Kidney tubule cell (primary cell): ENCODE measurements at regions not wholly inside any gene's neighbourhood (a gene's known extent, or its start where the extent isn't known, plus 50 kb on each side); places are given as distances from the start of the nearest gene placed in this dataset.
"Not testable (repeated sequence)": the region's sequence is repeated elsewhere in the genome, so short reads cannot be mapped to it uniquely, and the experiment has no call there.

Source experiments
- DNase-seq: peaks from one replicate; pipeline ENCODE4 v3.0.0-alpha.2; 2018; ENCODE audit warnings: low spot score

GRCh38 chr4:12580787-12581186, 903.4 kb downstream of the RAB28 start:
- no peak for DNase-seq

DNA sequence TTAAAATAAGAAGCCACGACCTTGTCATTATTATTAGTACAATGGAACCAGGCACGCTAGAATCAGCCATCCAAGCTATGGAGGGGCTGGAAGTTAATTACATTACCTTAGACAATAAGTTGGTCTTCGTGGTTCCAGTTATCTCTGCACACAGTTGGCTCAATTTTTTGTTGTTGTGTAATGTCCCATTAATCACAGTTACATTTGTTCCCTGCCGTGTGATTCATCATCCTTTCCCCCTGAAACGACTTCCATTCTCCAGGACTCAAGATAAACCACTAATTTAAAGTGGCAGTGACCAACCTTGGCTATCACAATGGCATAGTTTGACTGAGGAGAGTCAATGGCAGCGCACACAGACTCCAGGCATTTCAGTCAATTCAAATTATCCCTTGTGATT, 905.0 kb downstream of the RAB28 start:
- DNase-seq, result no peak

DNA sequence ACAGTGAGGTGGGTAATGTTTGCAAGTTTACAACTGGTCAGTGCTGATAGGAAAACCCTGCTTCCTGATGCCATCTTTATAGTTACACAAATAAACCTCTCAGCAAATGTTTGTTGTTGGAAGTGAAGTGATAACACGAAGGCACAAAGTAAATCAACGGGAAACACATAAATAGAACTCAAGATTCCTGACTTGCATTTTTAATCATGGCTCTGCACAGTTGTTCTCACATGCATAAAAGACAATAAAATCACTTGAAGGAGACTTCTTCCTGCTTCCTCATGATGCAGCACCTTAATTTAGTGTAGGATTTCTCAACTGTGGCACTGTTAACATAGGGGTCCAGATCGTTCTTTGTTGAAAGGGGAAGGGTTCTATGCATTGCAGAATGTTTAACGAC, 907.7 kb downstream of the RAB28 start:
- DNase-seq, result no peak

DNA sequence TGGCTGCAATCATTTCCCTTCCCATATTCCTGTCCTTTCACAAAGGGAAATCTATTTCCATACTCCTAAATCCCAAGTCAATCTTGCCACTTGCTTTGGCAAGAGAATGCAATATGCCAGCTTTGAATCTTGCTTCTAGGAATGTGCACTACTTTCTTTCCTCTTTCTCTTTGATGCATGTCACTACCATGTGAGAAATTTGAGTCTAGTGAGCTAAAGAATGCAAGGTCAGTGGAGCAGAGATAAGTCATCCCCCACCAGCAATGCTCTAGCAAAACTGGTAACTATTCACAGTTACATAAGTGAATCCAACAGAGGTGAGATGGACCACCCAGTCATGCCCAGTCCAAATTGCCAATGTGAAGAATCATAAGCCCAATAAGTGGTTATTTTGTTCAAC, 910.4 kb downstream of the RAB28 start:
- DNase-seq, result peak; percentile 11

DNA sequence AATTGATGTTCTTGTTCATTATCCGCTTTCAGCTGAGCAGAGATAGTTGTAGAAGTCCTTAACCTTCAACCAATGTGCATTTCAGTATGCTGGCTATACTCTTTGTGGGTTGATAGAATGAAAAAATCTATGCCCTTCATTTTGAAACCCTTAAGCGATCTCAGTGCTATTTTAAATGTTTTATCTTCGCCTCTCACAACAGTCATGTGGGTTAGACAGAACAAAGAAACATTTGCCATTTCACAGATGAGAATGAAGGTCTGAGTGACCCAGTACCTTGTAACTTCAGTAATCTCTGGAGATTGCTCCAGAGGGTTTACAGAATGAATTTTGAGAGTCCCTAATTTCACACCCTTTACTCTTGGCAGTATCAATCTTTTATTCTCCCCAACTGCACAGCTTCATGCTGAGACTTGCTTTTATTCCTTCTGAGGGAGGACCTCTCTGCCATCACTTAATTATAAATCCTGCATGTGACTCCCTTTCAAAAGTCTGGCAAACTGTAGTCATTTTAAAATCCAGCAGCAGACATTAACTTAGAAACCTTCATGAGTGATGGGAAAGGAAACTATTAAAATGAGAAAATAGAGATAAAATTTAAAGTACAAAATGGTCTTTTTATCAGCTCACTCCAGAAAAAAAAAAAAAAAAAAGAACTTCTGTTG, 921.5 kb downstream of the RAB28 start:
- DNase-seq, result no peak

- DNase-seq, result no peak
These were observed 922.1 kb downstream of the RAB28 start for GRCh38 chr4:12562021-12562420.

GRCh38 chr4:12555011-12555410, 929.1 kb downstream of the RAB28 start:
- no peak for DNase-seq

DNA sequence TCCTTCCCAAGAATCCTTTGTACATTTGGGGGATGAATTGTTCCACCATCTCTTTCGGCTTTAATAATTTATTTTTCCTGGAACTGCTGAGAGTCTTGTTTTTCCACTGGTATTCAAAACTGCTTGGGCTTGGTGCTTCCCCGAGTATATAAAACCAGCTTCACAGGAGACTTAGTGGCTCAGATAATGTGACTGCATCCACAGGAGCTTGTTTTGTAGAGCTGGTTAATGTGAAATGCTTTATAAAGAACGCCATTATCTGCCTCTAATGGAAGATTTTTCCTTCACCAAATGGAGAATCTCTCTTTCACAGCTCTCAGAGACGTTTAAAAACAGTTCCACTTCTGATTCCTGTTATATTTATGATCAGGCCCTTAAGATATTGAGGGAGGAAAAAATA, 935.5 kb downstream of the RAB28 start:
- DNase-seq, result no peak

GRCh38 chr4:12545812-12546211, 938.3 kb downstream of the RAB28 start:
- no peak for DNase-seq

GRCh38 chr4:12538162-12538561, 946.0 kb downstream of the RAB28 start:
- no peak for DNase-seq

DNA sequence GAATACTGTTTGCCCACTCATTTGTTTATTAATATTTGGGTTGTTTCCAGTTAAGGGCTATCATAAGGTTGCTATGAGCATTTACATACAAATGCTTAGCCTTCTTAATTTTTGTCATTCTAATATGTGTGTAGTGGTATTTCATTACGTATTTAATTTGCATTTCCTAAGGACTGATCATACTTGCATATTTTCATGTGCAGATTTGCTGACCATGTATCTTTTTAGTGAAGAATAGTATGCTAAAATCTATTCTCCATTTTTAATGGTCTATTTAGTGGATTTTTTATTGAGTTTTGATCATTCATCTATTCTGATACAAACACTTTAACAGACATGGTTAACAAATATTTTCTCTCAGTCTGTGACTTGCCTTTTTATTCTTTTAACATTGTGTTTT, 949.5 kb downstream of the RAB28 start:
- no peak for DNase-seq

- DNase-seq, result no peak
These were observed 964.7 kb downstream of the RAB28 start for GRCh38 chr4:12519426-12519825.

- no peak for DNase-seq
These were observed 976.2 kb downstream of the RAB28 start for GRCh38 chr4:12507868-12508481.

- no peak for DNase-seq
These were observed 983.7 kb downstream of the RAB28 start for GRCh38 chr4:12500409-12500808.

DNA sequence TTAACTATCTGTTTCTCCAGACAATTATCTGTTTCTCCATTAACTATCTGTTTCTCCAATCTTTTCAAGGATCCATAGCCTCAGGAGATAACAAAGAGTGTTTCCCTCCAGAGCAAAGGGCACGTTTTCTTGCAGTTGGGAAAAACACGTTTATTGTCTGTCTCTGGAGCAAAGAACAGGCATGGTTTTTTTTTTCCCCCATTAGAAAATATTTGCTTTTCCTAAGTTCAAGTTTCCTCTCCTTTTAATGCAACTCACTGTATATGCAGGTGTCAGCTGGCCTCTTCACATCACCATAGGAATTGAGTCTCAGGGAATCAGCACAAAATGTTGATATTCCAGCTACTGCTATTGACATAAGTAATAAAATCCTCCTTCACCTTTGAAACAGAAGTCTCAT, 984.4 kb downstream of the RAB28 start:
- no peak for DNase-seq

GRCh38 chr4:12495211-12495610, 988.9 kb downstream of the RAB28 start:
- DNase-seq, result no peak

GRCh38 chr4:12492730-12493393, 991.3 kb downstream of the RAB28 start:
- DNase-seq, result no peak

GRCh38 chr4:12488672-12489071, 995.5 kb downstream of the RAB28 start:
- no peak for DNase-seq

DNA sequence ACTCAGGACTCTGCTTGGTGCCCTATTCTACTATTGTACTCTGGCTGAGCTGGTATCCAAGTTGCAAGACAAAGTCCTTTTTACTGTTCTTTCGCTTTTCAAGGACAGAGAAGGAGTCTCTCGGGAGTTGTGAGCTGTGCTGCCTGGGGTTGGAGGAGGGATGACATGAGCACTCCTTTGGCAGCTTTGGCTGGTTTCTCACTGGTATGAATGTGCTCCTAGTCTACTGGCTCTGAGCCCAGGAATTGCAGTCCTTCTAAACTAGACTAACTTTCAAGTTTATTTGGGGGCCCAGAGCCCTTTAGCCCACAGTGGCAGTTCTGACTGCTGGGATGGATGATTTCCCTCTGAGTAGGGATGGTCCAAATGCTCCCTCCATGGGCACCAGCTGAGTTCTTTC, 997.1 kb downstream of the RAB28 start:
- DNase-seq, result no peak

DNA sequence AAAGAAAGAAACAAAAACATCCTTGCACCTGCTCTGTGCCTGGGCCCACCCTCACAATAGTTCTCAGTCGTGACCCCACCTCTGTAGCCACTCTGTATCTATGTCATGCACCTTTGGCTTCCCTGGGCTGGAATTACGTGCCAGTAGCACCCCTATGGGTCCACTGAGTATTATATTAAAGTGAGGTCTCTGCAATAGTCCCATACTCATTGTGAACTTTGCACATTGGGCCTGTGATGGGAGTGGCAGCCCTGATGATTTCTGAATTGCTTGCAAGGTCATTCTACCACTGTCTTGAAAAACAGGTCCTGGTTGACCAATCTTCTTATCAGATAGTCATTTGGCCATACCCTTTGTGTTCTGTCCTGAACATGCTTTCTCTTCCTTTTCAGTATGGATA, 1012.1 kb downstream of the RAB28 start:
- DNase-seq, result no peak

DNA sequence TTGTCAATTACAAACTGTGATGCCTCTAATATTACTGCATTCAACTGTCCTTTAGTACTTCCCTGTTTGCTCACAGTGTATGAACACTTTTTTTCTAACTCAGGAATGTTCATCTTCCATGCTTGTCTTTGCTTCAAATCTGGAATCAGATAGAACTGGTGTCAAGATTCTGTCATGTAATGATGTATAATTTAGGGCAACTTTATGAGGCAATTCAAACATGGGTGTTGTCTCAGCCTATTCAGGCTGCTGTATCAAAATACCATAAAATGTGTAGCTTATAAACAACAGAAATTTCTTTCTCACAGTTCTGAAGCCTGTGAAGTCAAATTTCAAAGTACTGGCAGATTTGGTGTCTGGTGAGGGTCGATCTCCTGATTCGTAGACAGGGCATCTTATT, 1012.9 kb downstream of the RAB28 start:
- no peak for DNase-seq

GRCh38 chr4:12461576-12461975, 1022.6 kb downstream of the RAB28 start:
- not testable (repeated sequence) for DNase-seq

GRCh38 chr4:12459126-12459525, 1025.0 kb downstream of the RAB28 start:
- no peak for DNase-seq

DNA sequence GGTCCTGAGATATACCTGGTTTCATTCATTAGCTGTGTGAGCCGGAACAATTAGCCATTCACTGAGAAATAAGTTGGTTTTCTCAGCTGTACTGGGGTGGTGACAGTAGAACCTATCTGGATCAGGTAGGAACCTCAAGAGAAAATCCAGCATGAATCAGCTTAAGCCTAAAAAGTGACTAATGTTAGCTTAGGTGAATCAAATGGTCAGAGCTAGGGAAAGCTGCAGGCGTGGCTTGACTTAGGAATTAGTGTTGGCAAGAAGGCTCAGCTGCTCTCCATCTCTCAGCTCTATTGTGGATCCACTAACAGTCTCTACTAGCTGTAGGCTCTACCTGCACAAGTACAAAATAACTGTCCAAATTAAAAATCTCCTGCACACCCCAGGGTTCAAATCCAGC, 1025.5 kb downstream of the RAB28 start:
- no peak for DNase-seq
